C4-2B (cell line): ENCODE measurements at regions not wholly inside any gene's neighbourhood (a gene's known extent, or its start where the extent isn't known, plus 50 kb on each side); places are given as distances from the start of the nearest gene placed in this dataset.

ENCODE experiments used
- CTCF ChIP-seq: fragments of 450-650 bp; conservative IDR thresholded peaks from 2 replicates; pipeline ENCODE4 v1.5.1; 2017; ENCODE audit warnings: mild to moderate bottlenecking
- ZFX ChIP-seq: fragments of 450-650 bp; IDR thresholded peaks from 2 replicates; pipeline ENCODE4 v1.6.1; 2017

GRCh38 chr1:191888996-191889622 lies 269.2 kb upstream of the RGS18 start:
- TF ChIP-seq CTCF (no peak), ZFX (no peak)
